Stimulated activated naive CD8-positive, alpha-beta T cell treated with anti-CD3 and anti-CD28 coated beads, Interleukin-15, Interleukin-2, amounts not matched to agents 100 ng/mL and 50 ng/mL, for 24 hours (primary cell): ENCODE measurements at regions not wholly inside any gene's neighbourhood (a gene's known extent, or its start where the extent isn't known, plus 50 kb on each side); places are given as distances from the start of the nearest gene placed in this dataset.
"Not testable (repeated sequence)": the region's sequence is repeated elsewhere in the genome, so short reads cannot be mapped to it uniquely, and the experiment has no call there.

ENCODE experiments used
- H3K27ac Mint-ChIP-seq: one replicate; pipeline ENCODE4 v1.8.0; 2021; ENCODE audit warnings: mild to moderate bottlenecking, mixed read lengths
- H3K27me3 Mint-ChIP-seq: one replicate; pipeline ENCODE4 v1.8.0; 2021; ENCODE audit warnings: mixed read lengths
- H3K36me3 Mint-ChIP-seq: one replicate; pipeline ENCODE4 v1.8.0; 2021; ENCODE audit warnings: low read depth, mixed read lengths
- H3K4me1 Mint-ChIP-seq: one replicate; pipeline ENCODE4 v1.8.0; 2021; ENCODE audit warnings: low read depth, mixed read lengths
- H3K4me3 Mint-ChIP-seq: one replicate; pipeline ENCODE4 v1.8.0; 2021; ENCODE audit warnings: mild to moderate bottlenecking, mixed read lengths
- H3K9me3 Mint-ChIP-seq: one replicate; pipeline ENCODE4 v1.8.0; 2021; ENCODE audit warnings: mixed read lengths

DNA sequence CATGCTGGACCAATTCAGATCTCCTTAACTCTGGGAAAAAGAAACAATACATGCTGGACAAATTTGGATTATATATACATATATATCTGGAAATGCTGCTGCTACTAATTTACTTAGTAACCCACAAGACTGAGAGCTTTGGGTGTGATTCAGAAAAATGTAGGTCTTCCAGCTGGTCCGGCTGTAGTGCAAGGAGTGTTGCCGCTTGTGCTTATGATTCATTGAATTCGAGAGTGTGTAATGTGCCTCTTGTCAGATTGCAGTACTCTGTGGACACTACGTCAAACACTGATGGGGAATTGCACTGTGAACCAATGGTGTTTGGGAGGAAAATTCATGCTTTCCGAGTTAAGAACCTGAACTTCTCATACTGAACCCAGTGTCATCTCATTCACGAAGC, 1155.5 kb downstream of the EPHA7 start:
- no peaks in the 10 kb centered on the region for H3K27me3 Mint-ChIP-seq
- H3K27ac Mint-ChIP-seq, result no peak overlapping the region
- H3K9me3 Mint-ChIP-seq, result peaks cover 6% of the 10 kb centered on the region
- no peaks in the 10 kb centered on the region for H3K36me3 Mint-ChIP-seq
- no peaks in the 10 kb centered on the region for H3K4me1 Mint-ChIP-seq
- H3K4me3 Mint-ChIP-seq, result no peak overlapping the region

DNA sequence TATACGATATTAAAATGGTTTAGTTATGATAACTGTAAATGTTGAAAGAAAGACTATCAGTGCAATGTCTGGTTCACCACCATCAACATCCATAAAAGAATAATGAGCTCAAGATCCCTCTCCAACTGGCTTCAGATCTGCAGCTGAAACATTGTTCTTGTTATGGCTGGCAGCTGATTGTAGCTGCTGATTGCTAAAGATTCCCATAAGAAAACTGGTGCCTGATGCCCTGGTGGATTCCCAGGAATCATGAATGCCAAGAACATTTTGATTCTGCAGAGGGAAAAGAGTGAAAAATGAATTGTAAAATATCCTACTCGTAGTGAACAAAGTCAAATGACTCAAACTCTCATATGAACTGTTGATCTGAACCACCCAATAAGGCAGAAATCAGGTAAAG, 1160.2 kb downstream of the EPHA7 start:
- no peaks in the 10 kb centered on the region for H3K4me1 Mint-ChIP-seq
- no peak overlapping the region for H3K27ac Mint-ChIP-seq
- H3K36me3 Mint-ChIP-seq, result no peaks in the 10 kb centered on the region
- no peak overlapping the region for H3K4me3 Mint-ChIP-seq
- H3K27me3 Mint-ChIP-seq, result no peaks in the 10 kb centered on the region
- peaks cover 6% of the 10 kb centered on the region for H3K9me3 Mint-ChIP-seq

DNA sequence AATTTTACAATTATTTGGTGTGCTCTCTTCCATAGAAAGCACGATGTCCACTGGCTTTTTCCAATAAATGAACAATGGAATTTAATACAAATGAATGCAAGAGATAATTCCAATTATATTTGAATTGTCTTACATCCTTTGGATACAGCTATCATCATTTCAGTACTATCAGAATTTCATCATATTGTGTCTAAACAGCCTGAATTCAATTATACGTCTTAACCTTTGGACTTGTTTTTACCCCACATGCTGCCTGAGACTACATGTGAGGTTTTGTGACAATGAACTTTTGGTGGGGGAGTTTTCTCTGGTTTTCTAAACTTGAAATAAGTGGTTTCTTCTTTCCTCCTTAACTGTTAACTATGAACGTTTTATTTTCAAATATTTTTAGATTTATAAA, 1176.0 kb downstream of the EPHA7 start:
- Mint-ChIP-seq H3K36me3 (no peaks in the 10 kb centered on the region), H3K4me1 (no peaks in the 10 kb centered on the region), H3K4me3 (no peak overlapping the region), H3K27ac (no peak overlapping the region), H3K9me3 (peaks cover 4% of the 10 kb centered on the region), H3K27me3 (no peaks in the 10 kb centered on the region)

DNA sequence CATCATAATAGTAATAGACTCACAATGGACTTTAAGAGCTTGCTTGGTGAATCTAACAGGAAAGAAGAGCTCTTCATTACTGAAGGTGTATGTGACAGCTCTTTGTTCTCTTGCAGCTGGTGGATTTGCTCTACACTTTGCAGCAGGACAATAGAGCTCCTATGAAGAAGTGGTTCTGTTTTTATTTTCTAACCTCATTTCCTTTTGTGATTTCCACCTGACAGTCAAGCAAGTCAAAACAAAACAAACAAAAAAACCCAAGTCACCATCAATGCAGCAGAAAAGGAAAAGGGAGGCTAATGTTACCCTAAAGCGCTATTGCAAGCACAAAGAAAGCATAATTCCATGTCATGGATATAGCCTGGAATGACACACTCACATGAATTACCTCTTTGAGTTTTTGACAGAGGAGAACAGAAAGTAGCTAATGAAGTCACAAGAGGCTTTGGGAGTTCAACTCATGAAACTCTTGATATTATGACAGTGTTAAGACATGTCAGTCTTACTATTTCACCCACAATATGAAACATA, 1188.1 kb downstream of the EPHA7 start:
- H3K4me1 Mint-ChIP-seq, result no peaks in the 10 kb centered on the region
- H3K27ac Mint-ChIP-seq, result no peak overlapping the region
- H3K27me3 Mint-ChIP-seq, result no peaks in the 10 kb centered on the region
- no peak overlapping the region for H3K4me3 Mint-ChIP-seq
- no peaks in the 10 kb centered on the region for H3K36me3 Mint-ChIP-seq
- peaks cover 6% of the 10 kb centered on the region for H3K9me3 Mint-ChIP-seq

DNA sequence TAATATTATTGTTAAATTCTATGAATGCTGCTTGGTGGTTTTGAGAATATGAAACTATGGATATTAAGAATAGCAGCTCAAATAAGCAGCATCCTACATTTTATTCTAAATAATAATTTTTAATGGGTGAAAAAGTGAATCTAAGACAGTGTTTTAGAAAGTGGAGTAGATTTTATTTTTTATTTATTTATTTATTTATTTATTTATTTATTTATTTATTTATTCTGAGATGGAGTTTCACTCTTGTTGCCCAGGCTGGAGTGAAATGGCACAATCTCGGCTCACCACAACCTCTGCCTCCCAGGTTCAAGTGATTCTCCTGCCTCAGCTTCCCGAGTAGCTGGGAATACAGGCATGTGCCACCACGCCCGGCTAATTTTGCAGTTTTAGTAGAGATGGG, 1199.4 kb downstream of the EPHA7 start:
- not testable (repeated sequence) for H3K4me1 Mint-ChIP-seq, H3K4me3 Mint-ChIP-seq, H3K9me3 Mint-ChIP-seq, H3K36me3 Mint-ChIP-seq, H3K27me3 Mint-ChIP-seq, H3K27ac Mint-ChIP-seq

DNA sequence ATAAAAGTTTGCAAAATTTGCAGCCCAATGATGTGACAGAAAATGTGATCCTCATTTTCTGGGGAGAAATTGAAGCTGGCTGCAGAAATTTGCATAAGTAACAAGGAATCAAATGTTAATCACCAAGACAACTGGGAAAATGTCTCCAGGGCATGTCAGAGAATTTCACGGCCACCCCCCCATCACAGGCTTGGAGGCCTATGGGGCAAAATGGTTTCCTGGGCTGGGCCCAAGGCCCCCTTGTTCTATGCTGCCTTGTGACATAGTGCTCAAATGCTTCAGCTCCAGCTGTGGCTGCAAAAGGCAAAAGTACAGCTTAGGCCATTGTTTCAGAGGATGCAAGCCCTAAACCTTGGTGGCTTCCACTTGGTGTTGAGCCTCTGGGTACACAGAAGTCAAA, 1202.6 kb downstream of the EPHA7 start:
- peaks cover 6% of the 10 kb centered on the region for H3K9me3 Mint-ChIP-seq
- no peak overlapping the region for H3K27ac Mint-ChIP-seq
- H3K4me3 Mint-ChIP-seq, result no peak overlapping the region
- no peaks in the 10 kb centered on the region for H3K36me3 Mint-ChIP-seq
- H3K4me1 Mint-ChIP-seq, result no peaks in the 10 kb centered on the region
- no peaks in the 10 kb centered on the region for H3K27me3 Mint-ChIP-seq

DNA sequence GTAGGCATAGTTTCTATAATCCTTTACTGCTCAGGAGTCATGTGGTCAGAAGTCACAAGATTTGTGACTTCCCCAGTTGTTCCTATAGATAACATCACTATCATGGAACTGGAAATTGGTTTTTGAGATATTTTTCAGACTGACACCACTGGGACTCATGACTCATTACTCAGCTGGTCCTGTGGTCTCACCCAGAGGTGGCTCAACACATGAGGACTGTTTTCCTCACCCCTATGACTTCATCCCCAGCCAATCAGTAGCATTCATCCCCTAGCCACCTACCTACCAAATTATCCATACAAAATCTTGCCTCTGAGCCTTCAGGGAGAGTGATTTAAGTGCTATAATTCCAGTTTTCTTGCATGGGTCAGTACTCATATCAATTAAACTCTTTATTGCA, 1217.7 kb downstream of the EPHA7 start:
- no peak overlapping the region for H3K4me3 Mint-ChIP-seq
- no peaks in the 10 kb centered on the region for H3K36me3 Mint-ChIP-seq
- H3K9me3 Mint-ChIP-seq, result peaks cover 12% of the 10 kb centered on the region
- H3K27me3 Mint-ChIP-seq, result no peaks in the 10 kb centered on the region
- H3K27ac Mint-ChIP-seq, result no peak overlapping the region
- H3K4me1 Mint-ChIP-seq, result no peaks in the 10 kb centered on the region

DNA sequence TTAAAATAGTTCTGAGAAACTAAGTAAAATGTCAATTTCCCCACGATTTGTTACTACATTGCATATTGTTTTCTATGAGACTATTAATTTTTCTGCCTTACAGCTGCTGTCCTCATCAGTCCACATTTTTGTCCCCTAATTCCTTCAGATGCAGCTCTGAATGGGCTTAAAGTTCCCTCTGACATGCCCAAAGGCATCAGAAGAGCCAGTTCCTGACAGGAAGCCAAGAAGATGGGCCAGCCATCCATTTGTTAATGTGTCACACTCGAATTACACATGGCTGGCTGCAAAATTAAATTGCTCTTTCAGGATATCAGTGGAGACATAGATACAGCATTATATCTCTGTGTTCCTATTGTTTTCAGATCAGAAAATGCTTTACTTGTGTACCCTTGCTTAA, 1223.0 kb downstream of the EPHA7 start:
- Mint-ChIP-seq H3K4me1 (no peaks in the 10 kb centered on the region), H3K9me3 (peaks cover 2% of the 10 kb centered on the region), H3K4me3 (no peak overlapping the region), H3K27ac (no peak overlapping the region), H3K36me3 (no peaks in the 10 kb centered on the region), H3K27me3 (no peaks in the 10 kb centered on the region)

DNA sequence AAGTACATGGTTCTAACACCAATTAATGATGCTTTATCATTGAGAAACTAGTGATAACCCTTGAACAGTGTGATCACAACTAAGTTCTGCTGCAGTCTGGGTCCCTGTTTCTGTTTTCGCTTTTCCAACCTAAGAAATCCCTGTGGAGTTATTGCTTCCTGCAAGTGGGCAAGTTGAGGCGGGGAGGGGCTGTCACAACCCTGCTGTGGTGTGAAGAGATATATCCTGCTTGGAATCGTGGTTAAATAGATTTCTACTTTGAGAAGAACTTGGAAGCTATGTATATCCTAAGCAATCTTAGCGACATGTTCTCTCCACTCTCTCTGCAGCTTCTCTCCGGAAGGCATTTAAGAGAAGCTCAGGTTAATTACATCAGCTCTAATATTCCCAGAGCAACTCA, 1223.6 kb downstream of the EPHA7 start:
- H3K27ac Mint-ChIP-seq, result no peak overlapping the region
- H3K4me3 Mint-ChIP-seq, result no peak overlapping the region
- H3K36me3 Mint-ChIP-seq, result no peaks in the 10 kb centered on the region
- H3K4me1 Mint-ChIP-seq, result no peaks in the 10 kb centered on the region
- no peaks in the 10 kb centered on the region for H3K27me3 Mint-ChIP-seq
- H3K9me3 Mint-ChIP-seq, result peaks cover 4% of the 10 kb centered on the region

DNA sequence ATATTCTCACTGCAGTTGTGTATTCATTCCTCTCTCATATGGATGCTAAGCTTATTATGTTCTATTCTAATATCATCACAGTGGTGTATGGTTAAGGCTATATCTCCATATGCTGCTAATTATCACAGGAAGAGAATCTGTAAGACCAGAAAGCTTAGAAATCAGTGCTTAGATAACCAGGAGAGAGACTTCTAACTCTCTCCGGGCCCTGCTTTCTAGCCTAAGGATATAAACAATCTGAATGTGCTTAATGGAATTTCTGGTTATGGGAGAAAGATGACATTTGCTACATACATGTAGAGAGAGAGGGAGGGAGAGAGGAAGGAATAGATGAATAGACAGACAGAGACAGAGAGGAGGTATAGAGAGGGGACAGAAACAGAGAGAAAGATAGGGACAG, 1231.3 kb downstream of the EPHA7 start:
- Mint-ChIP-seq H3K9me3 (peaks cover 4% of the 10 kb centered on the region), H3K27ac (no peak overlapping the region), H3K4me1 (no peaks in the 10 kb centered on the region), H3K4me3 (no peak overlapping the region), H3K27me3 (no peaks in the 10 kb centered on the region), H3K36me3 (no peaks in the 10 kb centered on the region)

DNA sequence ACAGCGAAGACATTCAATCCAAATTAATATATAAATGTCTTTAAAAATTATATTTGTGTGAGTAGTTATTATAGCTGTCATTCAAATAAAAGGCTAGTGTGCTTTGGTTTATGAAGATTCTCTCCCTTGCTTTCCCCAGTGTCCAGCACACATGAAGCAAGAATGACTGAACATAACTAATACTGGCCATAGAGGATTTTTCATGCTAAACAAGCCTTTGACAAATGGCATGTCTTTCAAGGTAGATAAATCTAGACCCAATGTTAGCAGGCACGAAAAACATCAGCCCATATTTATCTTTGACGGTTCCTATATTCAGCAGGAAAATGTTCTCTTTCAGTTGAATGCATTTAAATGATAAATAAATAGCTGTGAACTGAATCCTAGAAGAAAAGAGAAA, 1234.4 kb downstream of the EPHA7 start:
- H3K27ac Mint-ChIP-seq, result no peak overlapping the region
- H3K4me1 Mint-ChIP-seq, result no peaks in the 10 kb centered on the region
- no peaks in the 10 kb centered on the region for H3K27me3 Mint-ChIP-seq
- H3K36me3 Mint-ChIP-seq, result no peaks in the 10 kb centered on the region
- no peak overlapping the region for H3K4me3 Mint-ChIP-seq
- H3K9me3 Mint-ChIP-seq, result peaks cover 4% of the 10 kb centered on the region

DNA sequence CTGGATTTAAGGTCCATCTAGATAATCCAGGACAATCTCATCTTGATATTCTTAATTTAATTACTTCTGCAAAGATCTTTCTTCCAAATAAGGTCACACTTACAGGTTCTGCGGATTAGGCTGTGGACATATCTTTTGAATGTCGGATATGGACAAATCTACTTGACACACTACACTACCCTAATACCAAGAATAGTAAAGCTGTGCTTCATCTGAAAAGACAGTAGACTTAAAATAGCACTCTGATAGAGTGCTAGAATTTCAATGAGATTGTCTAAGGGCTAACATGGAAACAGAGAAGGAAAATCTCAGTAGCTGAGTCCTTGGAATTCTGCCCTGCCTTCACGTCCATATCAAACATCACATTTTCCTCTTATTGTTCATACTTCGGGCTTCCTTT, 1238.0 kb downstream of the EPHA7 start:
- Mint-ChIP-seq H3K9me3 (peaks cover 4% of the 10 kb centered on the region), H3K4me1 (no peaks in the 10 kb centered on the region), H3K36me3 (no peaks in the 10 kb centered on the region), H3K27me3 (no peaks in the 10 kb centered on the region), H3K4me3 (no peak overlapping the region), H3K27ac (no peak overlapping the region)

DNA sequence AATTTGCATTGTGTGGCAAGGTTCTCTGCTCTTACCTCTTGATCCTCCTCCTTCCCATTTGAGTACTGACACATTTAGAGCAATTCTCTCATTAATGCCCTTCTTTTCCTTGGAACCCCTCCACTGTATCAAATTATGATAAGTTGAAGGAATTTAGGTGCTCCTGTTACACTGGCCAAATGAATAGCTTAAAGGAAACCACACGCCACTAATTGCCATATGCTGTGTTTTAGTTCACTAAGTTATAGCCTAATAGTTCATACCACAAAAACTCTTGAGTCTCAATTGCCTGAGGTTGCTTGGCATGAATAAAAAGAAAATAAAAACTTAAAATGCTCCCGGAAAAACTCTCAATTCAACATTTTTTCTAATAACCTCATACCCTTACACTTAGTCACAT, 1239.3 kb downstream of the EPHA7 start:
- Mint-ChIP-seq H3K36me3 (no peaks in the 10 kb centered on the region), H3K4me1 (no peaks in the 10 kb centered on the region), H3K27ac (no peak overlapping the region), H3K27me3 (no peaks in the 10 kb centered on the region), H3K4me3 (no peak overlapping the region), H3K9me3 (peaks cover 8% of the 10 kb centered on the region)

DNA sequence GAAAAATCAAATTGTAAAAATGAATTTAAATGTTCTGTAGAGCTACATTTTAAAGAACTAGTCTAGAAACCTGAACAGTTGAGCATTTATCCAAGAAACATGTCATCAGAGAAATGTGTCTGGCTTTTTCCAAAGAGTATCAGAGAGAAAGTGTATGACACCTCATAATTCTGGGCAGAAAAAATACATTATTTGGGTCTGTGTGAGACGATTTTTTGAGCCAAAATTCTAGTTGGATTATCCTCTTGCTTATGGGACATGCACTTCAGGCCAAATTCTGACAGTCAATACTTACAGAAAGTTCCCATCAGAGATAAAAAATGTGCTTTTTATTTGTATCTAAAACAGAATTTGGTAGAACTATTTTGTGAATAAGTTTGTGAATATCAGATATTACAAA, 1242.7 kb downstream of the EPHA7 start:
- H3K4me3 Mint-ChIP-seq, result no peak overlapping the region
- no peaks in the 10 kb centered on the region for H3K4me1 Mint-ChIP-seq
- H3K27ac Mint-ChIP-seq, result no peak overlapping the region
- H3K9me3 Mint-ChIP-seq, result peaks cover 8% of the 10 kb centered on the region
- no peaks in the 10 kb centered on the region for H3K27me3 Mint-ChIP-seq
- H3K36me3 Mint-ChIP-seq, result no peaks in the 10 kb centered on the region

DNA sequence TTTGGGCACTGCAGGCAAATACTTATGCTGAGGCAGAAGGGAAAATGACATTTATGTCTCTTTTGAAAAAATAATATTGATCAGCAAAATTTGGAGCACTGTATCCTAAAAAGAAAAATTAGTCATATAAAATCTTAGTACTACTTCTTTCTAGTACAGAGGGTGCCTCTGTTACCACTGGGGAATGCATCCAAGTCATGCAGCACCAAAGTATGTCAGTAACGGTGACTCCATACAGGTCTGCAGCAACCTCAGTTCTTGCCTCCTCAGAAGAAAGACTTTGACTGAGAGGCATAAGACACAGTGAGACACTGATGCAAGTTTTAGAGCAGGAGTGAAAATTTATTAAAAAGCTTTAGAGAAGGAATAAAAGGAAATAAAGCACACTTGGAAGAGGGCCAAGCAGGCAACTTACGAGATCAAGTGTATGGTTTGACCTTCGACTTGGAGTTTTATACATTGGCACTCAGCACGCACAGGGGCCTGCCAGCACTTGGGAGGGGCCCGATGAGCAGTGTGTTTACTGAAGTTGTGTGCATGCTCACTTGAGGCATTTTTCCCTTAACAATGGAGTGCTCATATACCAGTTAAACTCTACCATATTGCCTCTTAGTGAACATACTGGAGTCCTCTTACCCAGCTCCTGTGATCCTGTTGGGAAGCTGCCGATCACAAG, 1244.8 kb downstream of the EPHA7 start:
- no peaks in the 10 kb centered on the region for H3K27me3 Mint-ChIP-seq
- H3K9me3 Mint-ChIP-seq, result peaks cover 4% of the 10 kb centered on the region
- H3K4me1 Mint-ChIP-seq, result no peaks in the 10 kb centered on the region
- H3K27ac Mint-ChIP-seq, result no peak overlapping the region
- H3K36me3 Mint-ChIP-seq, result no peaks in the 10 kb centered on the region
- H3K4me3 Mint-ChIP-seq, result no peak overlapping the region

DNA sequence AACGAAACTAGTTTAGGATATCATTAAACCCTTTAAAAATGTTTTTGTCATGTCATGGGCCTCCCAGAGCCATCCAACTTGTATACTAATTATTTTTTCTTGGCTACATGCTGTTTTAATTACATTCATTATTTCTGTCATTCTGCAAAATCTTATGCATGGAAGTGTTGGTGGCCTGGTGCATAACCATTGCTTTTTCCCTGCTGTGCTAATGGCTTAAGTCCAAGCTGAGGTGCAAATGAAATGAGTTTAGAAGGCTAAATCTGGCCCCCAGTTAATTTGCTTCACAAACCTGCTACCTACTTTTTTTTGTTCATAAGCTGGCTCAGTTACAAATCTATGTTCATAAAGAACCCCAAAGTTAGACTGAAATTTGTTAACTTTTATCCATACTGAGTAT, 1249.9 kb downstream of the EPHA7 start:
- Mint-ChIP-seq H3K27me3 (no peaks in the 10 kb centered on the region), H3K9me3 (no peaks in the 10 kb centered on the region), H3K27ac (no peak overlapping the region), H3K36me3 (no peaks in the 10 kb centered on the region), H3K4me3 (no peak overlapping the region), H3K4me1 (no peaks in the 10 kb centered on the region)
